HCT116 (cell line): ENCODE measurements at regions not wholly inside any gene's neighbourhood (a gene's known extent, or its start where the extent isn't known, plus 50 kb on each side); places are given as distances from the start of the nearest gene placed in this dataset.

ENCODE experiments used
- ATAC-seq: fragments of 200-7000 bp; cut with Tn5 transposase; 2 replicates; pipeline ENCODE4 v1.9.1; 2020; ENCODE audit warnings: mild to moderate bottlenecking, moderate library complexity
- BruUV-seq: library from RNA; stranded (reverse); fragments of 400-500 nt; replicated peaks from 2 replicates; lab custom pipeline; 2021; lab: Mats Ljungman, UMichigan
- CTCF ChIA-PET: fragments of 300-600 bp; sonication (Branson Sonifier 250); formaldehyde crosslinking; loops from one replicate; lab custom pipeline; 2021; ENCODE audit warnings: antibody characterized with exemption; lab: Charles Lee
- POLR2A ChIA-PET: fragments of 300-600, 350-600 bp; sonication (Branson Sonifier 250); formaldehyde crosslinking; loops from one replicate; lab custom pipeline; 2021; ENCODE audit warnings: antibody characterized with exemption; lab: Charles Lee
- RAD21 ChIA-PET, 2 experiments: fragments of 300-600 bp; sonication (Branson Sonifier 250); formaldehyde crosslinking; loops; one replicate each; lab custom pipeline; 2023; ENCODE audit warnings: low total read pairs in 2 of 2; ENCODE audit not compliant: uncharacterized antibody in 2 of 2, unreplicated experiment in 2 of 2, low non-redundant PET in 1 of 2; lab: Charles Lee
- DNase-seq: peaks from one replicate; pipeline ENCODE4 v3.0.0-alpha.2; 2010; ENCODE audit warnings: low read depth, low spot score
- H2AFZ ChIP-seq: fragments of 200-600 bp; shearing (Covaris generic), sonication (generic); 2 replicates; pipeline ENCODE4 v1.6.1; 2017; ENCODE audit warnings: low read depth, mixed run types, mixed read lengths, antibody characterized with exemption, low read length; ENCODE audit not compliant: poor library complexity, severe bottlenecking
- H3K27ac ChIP-seq: 2 replicates; pipeline ENCODE4 v1.5.1; 2012; ENCODE audit warnings: low read depth, low read length
- H3K27me3 ChIP-seq: fragments of 200-600 bp; sonication (generic); 2 replicates; pipeline ENCODE4 v1.6.1; 2016; ENCODE audit warnings: mixed run types, low read length, mixed read lengths; ENCODE audit not compliant: insufficient read depth
- H3K36me3 ChIP-seq, 2 experiments: fragments of 200-500 bp in 1 of 2; fragments of 200-600 bp in 1 of 2; sonication (Bioruptor generic) in 1 of 2; sonication (generic) in 1 of 2; 2 replicates each; pipeline versions ENCODE4 v1.5.1 to v1.6.1; 2014 to 2016; ENCODE audit warnings: low read length in 2 of 2, inconsistent platforms in 1 of 2, mixed read lengths in 1 of 2, mixed run types in 1 of 2; ENCODE audit not compliant: insufficient read depth in 2 of 2, control insufficient read depth in 1 of 2
- H3K4me1 ChIP-seq, 2 experiments: fragments of 200-600 bp in 1 of 2; sonication (generic) in 1 of 2; 2 replicates each; pipeline versions ENCODE4 v1.5.1 to v1.6.1; 2012 to 2017; ENCODE audit warnings: low read length in 2 of 2, inconsistent platforms in 1 of 2, mild to moderate bottlenecking in 1 of 2, mixed read lengths in 1 of 2, mixed run types in 1 of 2, moderate library complexity in 1 of 2; ENCODE audit not compliant: insufficient read depth in 2 of 2, control insufficient read depth in 1 of 2
- H3K4me2 ChIP-seq: fragments of 200-600 bp; sonication (generic); 2 replicates; pipeline ENCODE4 v1.6.1; 2017; ENCODE audit warnings: mixed run types, low read length, mixed read lengths
- H3K4me3 ChIP-seq, 2 experiments: fragments of 200-600 bp in 1 of 2; sonication (generic) in 1 of 2; replicated peaks in 1 of 2; 2 replicates each; pipeline ENCODE4 v1.5.1; 2011 to 2016; ENCODE audit warnings: low read length in 2 of 2, control low read depth in 1 of 2, low read depth in 1 of 2, mild to moderate bottlenecking in 1 of 2, mixed read lengths in 1 of 2, mixed run types in 1 of 2
- H3K79me2 ChIP-seq: fragments of 200-600 bp; sonication (generic); 2 replicates; pipeline ENCODE4 v1.6.1; 2017; ENCODE audit warnings: mild to moderate bottlenecking, mixed run types, low read length, moderate library complexity, mixed read lengths; ENCODE audit not compliant: insufficient read depth
- H3K9ac ChIP-seq: fragments of 200-600 bp; sonication (generic); 2 replicates; pipeline ENCODE4 v1.6.1; 2016; ENCODE audit warnings: low read length, mixed read lengths
- H3K9me2 ChIP-seq: fragments of 200-600 bp; sonication (generic), shearing (Covaris generic); 2 replicates; pipeline ENCODE4 v1.6.1; 2017; ENCODE audit warnings: mixed run types, mild to moderate bottlenecking, moderate library complexity; ENCODE audit not compliant: insufficient read depth
- H3K9me3 ChIP-seq, 2 experiments: fragments of 200-500 bp in 1 of 2; fragments of 200-600 bp in 1 of 2; sonication (Bioruptor generic) in 1 of 2; sonication (generic) in 1 of 2; 2 replicates each; pipeline ENCODE4 v1.6.1; 2014 to 2017; ENCODE audit warnings: low read length in 2 of 2, mixed read lengths in 2 of 2, inconsistent platforms in 1 of 2, low read depth in 1 of 2, mild to moderate bottlenecking in 1 of 2, mixed run types in 1 of 2, moderate library complexity in 1 of 2; ENCODE audit not compliant: control insufficient read depth in 1 of 2, insufficient read depth in 1 of 2
- H4K20me1 ChIP-seq: fragments of 200-600 bp; sonication (generic), shearing (Covaris generic); 2 replicates; pipeline ENCODE4 v1.6.1; 2017; ENCODE audit warnings: mixed run types, mild to moderate bottlenecking, moderate library complexity; ENCODE audit not compliant: insufficient read depth
- ATF3 ChIP-seq: IDR thresholded peaks from 2 replicates; pipeline ENCODE4 v1.6.1; 2012
- CTCF ChIP-seq, 3 experiments: fragments of 200-600 bp in 1 of 3; sonication (generic) in 1 of 3; IDR thresholded peaks in 2 of 3; conservative IDR thresholded peaks in 1 of 3; 2 replicates each; pipeline ENCODE4 v1.5.1; 2012 to 2017; ENCODE audit warnings: low read depth in 2 of 3, low read length in 2 of 3, antibody characterized with exemption in 1 of 3, borderline replicate concordance in 1 of 3, control low read depth in 1 of 3, mild to moderate bottlenecking in 1 of 3, mixed read lengths in 1 of 3, mixed run types in 1 of 3, moderate library complexity in 1 of 3; ENCODE audit not compliant: insufficient read depth in 1 of 3
- EGR1 ChIP-seq: IDR thresholded peaks from 2 replicates; pipeline ENCODE4 v1.6.1; 2012; ENCODE audit warnings: low read depth
- ELF1 ChIP-seq: IDR thresholded peaks from 2 replicates; pipeline ENCODE4 v1.6.1; 2012; ENCODE audit warnings: low read depth, borderline replicate concordance
- EZH2 ChIP-seq: fragments of 200-600 bp; sonication (generic); IDR thresholded peaks from 2 replicates; pipeline ENCODE4 v1.6.1; 2017; ENCODE audit warnings: antibody characterized with exemption, mixed run types
- EZH2phosphoT487 ChIP-seq: fragments of 200-600 bp; IDR thresholded peaks from 2 replicates; pipeline ENCODE4 v1.6.1; 2018; ENCODE audit warnings: antibody characterized with exemption, borderline replicate concordance
- FOSL1 ChIP-seq: IDR thresholded peaks from 2 replicates; pipeline ENCODE4 v1.6.1; 2012; ENCODE audit warnings: low read depth
- POLR2A ChIP-seq: IDR thresholded peaks from 2 replicates; pipeline ENCODE4 v1.7.0; 2011; ENCODE audit warnings: borderline replicate concordance; ENCODE audit not compliant: insufficient read depth, insufficient read length; ENCODE audit errors: extremely low read depth
- RAD21 ChIP-seq: IDR thresholded peaks from 2 replicates; pipeline ENCODE4 v1.6.1; 2012; ENCODE audit warnings: low read depth, mild to moderate bottlenecking
- SIN3A ChIP-seq: IDR thresholded peaks from 2 replicates; pipeline ENCODE4 v1.6.1; 2012; ENCODE audit warnings: low read depth
- SP1 ChIP-seq: IDR thresholded peaks from 2 replicates; pipeline ENCODE4 v1.6.1; 2012; ENCODE audit warnings: low read depth
- TCF7L2 ChIP-seq: IDR thresholded peaks from 2 replicates; pipeline ENCODE4 v1.7.0; 2011; ENCODE audit warnings: borderline replicate concordance, inconsistent platforms; ENCODE audit not compliant: insufficient read depth, insufficient read length; ENCODE audit errors: extremely low read depth
- YY1 ChIP-seq: IDR thresholded peaks from 2 replicates; pipeline ENCODE4 v1.6.1; 2011; ENCODE audit warnings: low read length, low read depth, moderate library complexity, mild to moderate bottlenecking; ENCODE audit not compliant: insufficient replicate concordance; ENCODE audit errors: extremely low read depth
- ZNF274 ChIP-seq: fragments of 200-500 bp; sonication (Bioruptor generic); IDR thresholded peaks from 2 replicates; pipeline ENCODE4 v1.6.1; 2014; ENCODE audit warnings: mild to moderate bottlenecking, low read depth, low read length, inconsistent platforms
- intact Hi-C: fragments of 100-400 bp; cut with micrococcal nuclease; formaldehyde crosslinking; loops from 2 replicates; pipeline ENCODE4 v1.10.0; 2022
- TF ChIP-seq, protein P1 (sequence below): IDR thresholded peaks from 2 replicates; pipeline ENCODE4 v1.6.1; 2012; ENCODE audit warnings: low read depth

DNA sequence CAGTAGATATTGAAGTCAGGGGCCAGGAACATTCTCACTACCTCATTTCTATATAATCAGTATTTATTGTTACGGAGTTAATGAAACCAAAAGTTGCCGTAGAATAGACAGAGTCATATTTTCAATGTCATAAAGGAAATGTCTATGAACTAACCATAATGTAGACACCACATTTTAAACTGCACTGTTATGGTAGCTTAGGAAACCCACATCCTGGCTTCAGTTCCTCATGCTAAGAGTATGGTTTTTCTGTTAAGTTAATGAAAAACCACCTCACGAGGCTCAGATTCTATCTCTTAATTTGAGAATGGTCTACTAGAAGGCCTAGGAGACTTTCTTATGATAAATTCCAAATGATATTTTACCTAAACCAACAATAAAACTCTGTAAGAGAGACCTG is 166.5 kb downstream of the TMEM26 start:
- ChIA-PET CTCF (interaction anchor here (1.3 kb wide), 1 partner anchor 466 kb away, joined by 4 read pairs; no protein-coding TSS in a partner anchor), POLR2A (no interaction called here), RAD21 (no interaction called here)
- H3K4me2 ChIP-seq: no peak overlapping the region
- no peaks in the 10 kb centered on the region for H3K4me1 ChIP-seq
- no peaks in the 10 kb centered on the region for H4K20me1 ChIP-seq
- TF ChIP-seq RAD21 (no peak), ZNF274 (no peak)
- no peak overlapping the region for H2AFZ ChIP-seq
- DNase-seq (no peak), ATAC-seq (no peak)
- H3K9me2 ChIP-seq: no peaks in the 10 kb centered on the region
- H3K9ac ChIP-seq: no peak overlapping the region
- H3K4me3 ChIP-seq: no peak overlapping the region
- no peaks in the 10 kb centered on the region for H3K27me3 ChIP-seq
- no peaks in the 10 kb centered on the region for H3K9me3 ChIP-seq
- no TSS peak for BruUV-seq
- intact Hi-C loops: loop anchor here (10.0 kb wide), 2 partner anchors 528 to 842 kb away; no protein-coding TSS in a partner anchor
- no peaks in the 10 kb centered on the region for H3K79me2 ChIP-seq
- no peaks in the 10 kb centered on the region for H3K36me3 ChIP-seq
- no peak overlapping the region for H3K27ac ChIP-seq

GRCh38 chr10:61285749-61286148 is 167.4 kb downstream of the TMEM26 start:
- H3K36me3 ChIP-seq: no peaks in the 10 kb centered on the region
- H3K27me3 ChIP-seq: no peaks in the 10 kb centered on the region
- H3K9ac ChIP-seq: no peak overlapping the region
- H3K4me3 ChIP-seq: no peak overlapping the region
- no peaks in the 10 kb centered on the region for H3K9me3 ChIP-seq
- H3K27ac ChIP-seq: no peak overlapping the region
- ATAC-seq (no peak), DNase-seq (no peak)
- no peaks in the 10 kb centered on the region for H3K79me2 ChIP-seq
- ChIA-PET POLR2A (no interaction called here), RAD21 (no interaction called here), CTCF (interaction anchor here (1.3 kb wide), 1 partner anchor 465 kb away, joined by 4 read pairs; no protein-coding TSS in a partner anchor)
- no peaks in the 10 kb centered on the region for H4K20me1 ChIP-seq
- no peaks in the 10 kb centered on the region for H3K9me2 ChIP-seq
- intact Hi-C loops: loop anchor here (10.0 kb wide), 2 partner anchors 529 to 841 kb away; no protein-coding TSS in a partner anchor
- no peak overlapping the region for H3K4me2 ChIP-seq
- BruUV-seq: no TSS peak
- H3K4me1 ChIP-seq: no peaks in the 10 kb centered on the region
- H2AFZ ChIP-seq: no peak overlapping the region
- TF ChIP-seq ELF1: no peak
- TF ChIP-seq, protein P1, sequence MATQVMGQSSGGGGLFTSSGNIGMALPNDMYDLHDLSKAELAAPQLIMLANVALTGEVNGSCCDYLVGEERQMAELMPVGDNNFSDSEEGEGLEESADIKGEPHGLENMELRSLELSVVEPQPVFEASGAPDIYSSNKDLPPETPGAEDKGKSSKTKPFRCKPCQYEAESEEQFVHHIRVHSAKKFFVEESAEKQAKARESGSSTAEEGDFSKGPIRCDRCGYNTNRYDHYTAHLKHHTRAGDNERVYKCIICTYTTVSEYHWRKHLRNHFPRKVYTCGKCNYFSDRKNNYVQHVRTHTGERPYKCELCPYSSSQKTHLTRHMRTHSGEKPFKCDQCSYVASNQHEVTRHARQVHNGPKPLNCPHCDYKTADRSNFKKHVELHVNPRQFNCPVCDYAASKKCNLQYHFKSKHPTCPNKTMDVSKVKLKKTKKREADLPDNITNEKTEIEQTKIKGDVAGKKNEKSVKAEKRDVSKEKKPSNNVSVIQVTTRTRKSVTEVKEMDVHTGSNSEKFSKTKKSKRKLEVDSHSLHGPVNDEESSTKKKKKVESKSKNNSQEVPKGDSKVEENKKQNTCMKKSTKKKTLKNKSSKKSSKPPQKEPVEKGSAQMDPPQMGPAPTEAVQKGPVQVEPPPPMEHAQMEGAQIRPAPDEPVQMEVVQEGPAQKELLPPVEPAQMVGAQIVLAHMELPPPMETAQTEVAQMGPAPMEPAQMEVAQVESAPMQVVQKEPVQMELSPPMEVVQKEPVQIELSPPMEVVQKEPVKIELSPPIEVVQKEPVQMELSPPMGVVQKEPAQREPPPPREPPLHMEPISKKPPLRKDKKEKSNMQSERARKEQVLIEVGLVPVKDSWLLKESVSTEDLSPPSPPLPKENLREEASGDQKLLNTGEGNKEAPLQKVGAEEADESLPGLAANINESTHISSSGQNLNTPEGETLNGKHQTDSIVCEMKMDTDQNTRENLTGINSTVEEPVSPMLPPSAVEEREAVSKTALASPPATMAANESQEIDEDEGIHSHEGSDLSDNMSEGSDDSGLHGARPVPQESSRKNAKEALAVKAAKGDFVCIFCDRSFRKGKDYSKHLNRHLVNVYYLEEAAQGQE: no peak
- no peak for TF ChIP-seq TCF7L2
- TF ChIP-seq EZH2phosphoT487: no peak
- TF ChIP-seq SIN3A: no peak
- TF ChIP-seq CTCF (IDR thresholded peaks at IDR 0.05 in 2 of 3, conservative IDR thresholded peaks at IDR 0.05 in 1 of 3; ENCODE audit: borderline replicate concordance in 1 of 3, insufficient read depth in 1 of 3, low read depth in 2 of 3, low read length in 2 of 3): no peak
- TF ChIP-seq EZH2: no peak
- TF ChIP-seq ATF3: no peak
- TF ChIP-seq ZNF274: no peak
- no peak for TF ChIP-seq FOSL1
- TF ChIP-seq EGR1: no peak
- no peak for TF ChIP-seq RAD21
- TF ChIP-seq YY1: no peak
- no peak for TF ChIP-seq POLR2A
- no peak for TF ChIP-seq SP1
